ENCODE measurements at regions not wholly inside any gene's neighbourhood (a gene's known extent, or its start where the extent isn't known, plus 50 kb on each side); places are given as distances from the start of the nearest gene placed in this dataset.

DNA sequence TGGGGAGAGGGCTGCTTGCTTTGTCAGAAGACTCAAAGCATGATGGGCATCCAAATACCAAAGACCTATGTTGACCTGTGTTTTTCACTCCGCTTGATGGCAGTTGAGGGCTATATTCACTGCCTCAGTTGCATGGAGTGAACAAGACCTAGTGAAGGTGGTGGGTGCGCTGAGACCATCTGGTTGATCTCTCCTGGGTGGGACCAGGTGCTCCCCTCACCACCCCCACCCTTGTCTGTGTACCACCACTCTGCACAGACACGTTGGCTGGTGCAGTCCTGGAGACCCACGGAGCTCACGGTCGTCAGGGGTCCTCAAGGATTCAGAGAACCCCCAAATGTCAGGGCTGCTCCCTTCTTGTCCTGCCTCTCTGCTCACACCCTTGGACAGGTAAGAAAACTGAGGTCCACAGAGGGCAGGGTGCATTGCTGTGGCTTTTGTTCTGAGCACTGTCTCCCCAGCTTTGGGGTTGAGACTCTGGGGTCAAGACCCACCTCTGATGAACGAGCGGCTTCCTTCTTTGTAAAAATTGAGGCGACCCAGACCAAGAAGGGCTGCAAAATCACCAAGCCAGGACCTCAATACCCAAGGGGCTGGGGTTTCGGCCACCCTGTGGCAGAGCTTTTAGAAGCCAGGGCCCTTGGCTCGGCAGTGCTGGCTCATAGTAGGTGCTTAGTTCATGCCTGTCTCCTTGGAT lies 166.3 kb upstream of the RTL1 start:
- DNase-seq = no peak

DNA sequence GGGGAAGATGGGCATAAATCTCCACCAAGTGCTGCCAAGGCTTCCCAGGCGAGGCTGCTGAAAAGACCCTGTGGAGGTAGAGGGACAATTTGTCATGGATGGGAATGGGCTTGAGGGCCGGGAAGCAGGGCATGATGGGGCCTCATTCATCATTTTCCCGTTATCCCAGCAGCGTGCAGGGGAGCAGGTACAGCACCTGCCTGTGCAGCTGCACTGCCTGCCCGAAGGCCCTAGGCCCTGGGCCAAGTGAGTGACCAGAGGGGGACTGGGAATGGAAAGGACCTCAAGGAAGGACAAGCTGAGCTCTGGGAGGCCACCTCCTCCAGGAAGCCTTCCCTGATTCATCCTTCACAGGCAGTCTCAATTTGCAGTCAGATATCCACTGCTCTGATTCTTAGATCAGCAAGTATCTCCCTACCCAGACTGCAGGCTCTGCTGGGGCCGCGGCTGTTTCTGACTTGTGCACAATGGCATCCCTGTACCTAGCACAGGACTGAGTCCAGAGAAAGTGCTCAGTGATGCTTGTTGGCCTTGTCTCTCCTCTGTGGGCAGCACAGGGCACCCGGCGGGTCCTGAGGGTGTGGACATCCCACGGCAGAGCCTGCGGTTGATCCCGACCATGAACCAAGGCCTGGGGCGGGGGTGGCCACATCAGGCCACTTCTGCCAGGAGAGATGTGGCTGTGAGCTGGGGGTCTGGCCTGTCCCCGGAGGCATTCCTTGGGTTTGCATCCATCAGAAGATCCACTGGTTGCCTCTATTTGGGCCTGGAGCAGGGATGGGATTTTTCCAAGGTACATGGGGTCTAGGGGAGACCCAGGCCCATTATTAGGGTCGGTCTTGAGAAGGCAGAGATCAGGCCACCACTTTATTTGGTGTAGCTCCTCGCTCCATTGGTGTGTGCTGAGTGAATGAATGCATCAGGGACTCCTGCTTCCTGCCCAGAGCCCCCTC lies 167.3 kb upstream of the RTL1 start:
- DNase-seq = no peak

DNA sequence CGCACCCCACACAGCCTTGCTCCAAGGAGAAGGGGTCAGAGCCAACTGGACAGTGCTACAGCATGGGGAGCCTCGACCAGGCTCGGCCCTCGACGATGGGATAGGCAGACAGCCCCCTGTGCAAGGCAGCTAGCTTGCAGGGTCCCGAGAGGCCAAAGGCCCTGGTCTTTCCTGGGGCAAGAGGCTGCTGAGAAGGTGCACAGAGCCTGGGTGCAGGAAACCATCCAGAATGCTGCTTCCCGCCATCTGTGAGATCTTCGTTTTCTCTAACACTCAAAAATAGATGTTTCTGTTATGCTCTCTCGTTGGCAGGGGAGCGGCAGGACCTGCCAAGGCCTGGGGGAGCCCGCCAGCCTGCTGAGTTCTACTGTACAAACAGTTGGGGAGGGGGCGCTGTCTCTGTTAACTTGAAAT lies 168.0 kb upstream of the RTL1 start:
- DNase-seq = no peak

DNA sequence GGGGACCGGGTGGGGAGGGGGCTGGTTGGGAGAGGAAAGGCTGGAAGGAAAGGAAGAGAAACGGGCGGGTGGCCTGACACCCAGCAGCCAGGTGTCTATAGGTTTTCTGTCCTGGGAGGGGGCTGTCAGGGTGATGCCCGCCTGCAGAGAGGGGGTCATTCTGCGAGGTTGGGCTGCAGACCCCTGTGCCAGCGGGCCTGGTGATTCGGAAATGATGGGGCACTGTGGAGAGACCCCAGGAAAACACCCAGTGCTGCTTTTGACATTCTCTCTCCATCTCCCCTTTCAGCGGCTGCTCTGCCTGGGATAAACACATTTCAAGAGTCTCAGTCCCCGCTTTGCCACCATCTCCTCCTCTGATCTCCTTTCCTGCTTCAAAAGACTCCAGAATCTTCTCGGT lies 168.5 kb upstream of the RTL1 start:
- DNase-seq = no peak

DNA sequence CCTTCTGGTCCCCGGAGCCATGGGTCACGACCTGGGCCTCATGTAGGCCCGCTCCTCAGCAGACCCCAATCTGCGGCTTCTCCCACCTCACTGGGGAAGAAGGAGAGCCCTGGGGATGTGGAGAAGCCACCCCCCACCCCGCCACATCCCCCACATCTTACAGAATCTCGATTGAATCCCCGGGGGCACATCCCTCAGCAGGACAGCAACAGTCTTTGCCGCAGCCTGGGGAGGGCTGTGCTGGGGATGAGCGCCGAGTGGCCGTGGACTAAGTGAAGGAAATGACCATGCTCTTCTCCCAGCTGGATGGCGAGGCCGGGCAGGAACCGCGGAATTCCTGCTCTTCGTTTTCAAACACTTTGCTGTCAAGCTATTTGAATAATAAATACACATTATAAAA lies 169.0 kb upstream of the RTL1 start:
- no peak for DNase-seq

DNA sequence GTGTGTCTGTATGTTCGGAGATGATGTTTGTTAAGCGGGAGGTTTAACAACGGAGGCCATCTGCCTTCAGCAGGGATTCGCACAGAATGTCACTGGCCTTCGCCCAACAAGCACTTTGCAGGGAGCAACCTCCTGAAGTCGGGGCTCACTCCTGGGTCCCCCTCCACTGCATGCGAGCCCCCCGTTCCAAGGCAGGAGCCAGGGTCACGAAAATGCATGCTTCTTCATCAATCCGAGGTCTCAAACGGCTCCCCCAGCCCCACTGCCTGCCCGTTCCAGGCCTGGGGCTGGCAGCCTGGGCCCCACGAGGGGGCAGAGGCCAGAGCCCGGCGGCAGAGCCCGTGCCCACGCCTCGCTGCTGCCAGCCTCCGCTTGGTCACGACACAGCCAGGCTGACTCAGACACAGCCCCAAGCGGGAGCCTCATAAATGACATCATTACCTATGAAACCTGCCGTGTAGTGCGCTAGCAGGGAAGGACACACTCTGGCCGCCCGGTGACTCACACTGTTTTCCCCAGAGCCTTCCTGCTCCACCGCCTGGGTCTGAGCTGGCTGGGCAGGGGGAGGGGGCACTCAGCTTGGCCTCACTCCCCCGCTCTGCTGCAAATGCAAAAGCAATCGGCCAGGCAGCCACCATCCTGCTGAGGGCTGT lies 169.5 kb upstream of the RTL1 start:
- no peak for DNase-seq

DNA sequence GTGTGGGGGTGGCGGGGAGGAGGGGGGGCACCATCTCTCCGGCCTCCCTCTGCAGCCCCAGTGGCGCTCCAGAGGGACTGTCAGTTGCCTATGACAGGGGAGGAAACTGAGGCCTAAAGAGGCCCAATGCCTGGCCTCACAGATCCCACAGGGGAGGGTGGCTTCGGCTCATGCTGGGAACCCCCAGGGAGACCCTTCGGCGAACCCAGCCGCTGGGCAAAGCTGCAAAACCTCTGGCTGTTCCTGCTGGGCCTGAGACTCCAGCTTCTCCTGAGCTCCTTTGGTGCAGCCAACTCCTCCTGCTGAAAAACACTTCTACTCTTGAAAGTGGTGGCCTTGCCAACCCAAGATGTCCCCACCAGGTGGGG lies 170.1 kb upstream of the RTL1 start:
- DNase-seq = no peak

DNA sequence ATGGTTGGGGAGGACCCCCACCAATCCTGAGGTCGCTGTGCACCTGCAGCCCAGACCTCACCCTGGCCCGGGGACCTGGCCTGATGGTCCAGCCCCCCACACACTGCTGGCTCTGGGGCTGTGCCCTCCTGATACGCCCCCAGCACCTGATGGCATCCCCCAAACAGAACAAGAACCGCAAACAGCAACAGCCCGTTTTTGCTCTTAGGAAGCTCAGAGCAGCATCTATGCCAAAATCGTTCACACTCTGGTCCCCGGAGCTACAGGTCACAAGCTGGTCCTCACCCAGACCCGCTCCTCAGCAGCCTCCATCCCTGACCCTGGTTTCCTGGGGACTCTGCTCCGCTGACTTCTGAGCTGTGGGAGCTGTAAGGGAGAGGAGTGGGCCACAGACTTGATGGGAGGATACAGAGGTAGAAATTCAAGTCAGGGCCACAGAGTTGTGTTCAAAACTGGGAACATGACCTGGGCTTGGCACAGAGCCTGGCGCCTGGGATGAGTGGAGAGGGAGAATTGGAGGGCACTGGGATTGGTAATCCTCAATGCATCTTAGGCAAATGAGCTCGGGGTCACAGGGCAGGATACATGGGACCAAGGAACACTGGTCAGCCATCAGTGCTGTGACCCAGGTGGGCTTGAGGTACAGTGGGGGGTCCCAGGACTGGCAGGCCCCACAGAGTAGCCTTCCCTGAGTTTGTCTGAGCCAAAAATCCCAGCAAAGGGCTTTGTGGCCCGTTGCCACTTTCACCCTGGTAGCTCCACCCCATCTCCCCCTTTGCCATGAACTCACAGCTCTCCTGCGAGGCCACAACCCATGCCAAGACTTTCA lies 170.9 kb upstream of the RTL1 start:
- no peak for DNase-seq

DNA sequence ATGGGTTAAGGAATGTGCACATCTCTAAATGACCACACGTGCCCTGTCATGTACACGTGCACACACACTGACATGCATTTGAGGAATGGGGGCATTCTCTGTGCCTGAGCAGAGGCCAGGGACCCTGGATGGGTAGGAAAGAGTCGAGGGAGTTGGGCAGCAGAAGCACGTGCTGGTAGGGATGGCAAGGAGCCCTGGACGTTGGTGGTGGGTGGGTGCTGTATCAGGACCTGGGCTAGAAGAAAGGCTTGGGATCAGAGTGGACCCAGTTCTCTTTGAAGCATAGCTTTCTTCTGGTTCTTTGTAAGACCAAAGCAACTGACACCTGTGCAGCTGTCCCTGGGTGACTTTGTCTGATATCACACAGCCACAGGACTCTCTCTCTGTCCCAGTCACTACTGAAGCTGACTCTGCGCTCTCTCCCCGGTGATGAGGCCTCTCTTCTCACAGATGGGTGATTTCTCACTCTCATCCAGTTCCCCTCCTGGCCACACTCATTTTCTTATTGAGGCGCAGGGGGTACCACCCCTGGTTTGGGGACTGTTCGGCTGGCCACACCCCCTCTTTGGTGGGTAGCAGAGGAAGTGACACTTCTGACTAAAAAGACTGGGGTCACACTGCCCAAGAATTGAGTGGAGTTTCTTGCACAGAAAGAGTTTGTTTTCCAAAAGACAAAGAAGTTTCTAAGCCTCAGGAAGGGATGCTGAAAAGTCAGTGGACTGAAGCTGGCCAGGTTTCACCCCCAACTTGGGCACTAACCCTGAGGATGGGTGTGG lies 171.7 kb upstream of the RTL1 start:
- DNase-seq = no peak

DNA sequence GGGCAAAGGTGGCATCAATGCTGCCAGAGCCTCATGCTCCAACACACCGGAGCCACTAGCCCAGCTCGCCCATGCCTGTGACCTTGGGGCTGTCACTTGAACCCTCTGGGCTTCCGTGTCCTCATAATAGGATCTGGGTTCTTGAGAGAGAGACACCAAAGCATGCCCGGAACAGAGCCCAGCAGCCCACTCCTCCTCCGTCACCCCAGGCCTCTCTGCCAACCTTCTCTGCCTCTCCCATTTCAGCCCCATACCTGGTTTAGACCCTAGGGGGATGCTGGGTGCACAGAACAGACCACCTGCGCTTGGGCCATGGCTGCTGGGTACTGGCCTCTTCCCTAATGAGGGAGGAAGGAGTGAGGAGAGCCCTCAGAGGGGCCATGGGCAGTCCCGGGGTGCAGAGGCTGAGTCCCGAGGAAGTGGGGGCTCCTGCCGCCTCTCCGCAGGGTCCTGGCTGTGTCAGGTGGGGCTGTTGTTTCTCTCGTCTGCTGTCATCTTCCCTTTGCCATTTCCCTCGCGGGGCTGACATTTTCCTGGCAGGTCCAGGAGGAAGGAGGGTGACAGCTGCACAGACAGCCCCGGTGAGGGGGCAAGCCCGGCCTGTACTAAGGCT lies 172.4 kb upstream of the RTL1 start:
- no peak for DNase-seq

DNA sequence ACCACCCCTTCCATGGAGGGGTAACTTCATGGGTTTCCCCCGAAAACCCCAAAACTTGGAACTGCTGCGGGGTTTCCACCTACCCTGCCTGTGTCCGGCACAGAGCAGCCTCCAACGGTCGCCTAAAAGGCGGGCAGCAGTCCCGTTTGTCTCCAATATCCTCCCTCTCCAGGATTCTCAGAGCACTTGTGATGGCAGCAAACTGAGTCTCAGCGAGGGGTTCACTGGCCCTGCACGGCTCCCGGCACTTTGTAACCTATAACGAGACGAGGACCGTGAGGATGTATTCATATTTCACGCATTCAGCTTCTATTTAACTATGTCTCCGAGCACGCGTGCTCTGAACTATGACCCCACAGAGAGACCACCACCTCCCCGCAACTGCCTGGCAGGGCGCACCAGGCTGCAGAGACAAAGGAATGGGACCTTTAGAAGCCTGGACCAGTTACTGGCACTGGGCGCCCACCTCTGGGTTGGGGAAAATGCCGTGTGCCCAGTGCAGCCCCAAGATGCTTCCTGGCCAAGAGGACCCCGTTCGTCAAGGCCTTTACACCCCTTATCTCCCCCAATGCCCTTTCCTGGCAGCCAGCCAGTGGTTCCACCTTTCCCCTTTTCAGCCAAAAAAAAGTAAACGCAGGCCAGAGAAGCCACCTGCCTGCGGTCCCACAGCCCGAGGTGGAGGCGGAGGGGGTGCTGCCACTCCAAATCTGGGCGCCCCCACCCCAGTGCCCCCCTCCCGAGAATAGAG lies 173.1 kb upstream of the RTL1 start:
- DNase-seq = no peak

DNA sequence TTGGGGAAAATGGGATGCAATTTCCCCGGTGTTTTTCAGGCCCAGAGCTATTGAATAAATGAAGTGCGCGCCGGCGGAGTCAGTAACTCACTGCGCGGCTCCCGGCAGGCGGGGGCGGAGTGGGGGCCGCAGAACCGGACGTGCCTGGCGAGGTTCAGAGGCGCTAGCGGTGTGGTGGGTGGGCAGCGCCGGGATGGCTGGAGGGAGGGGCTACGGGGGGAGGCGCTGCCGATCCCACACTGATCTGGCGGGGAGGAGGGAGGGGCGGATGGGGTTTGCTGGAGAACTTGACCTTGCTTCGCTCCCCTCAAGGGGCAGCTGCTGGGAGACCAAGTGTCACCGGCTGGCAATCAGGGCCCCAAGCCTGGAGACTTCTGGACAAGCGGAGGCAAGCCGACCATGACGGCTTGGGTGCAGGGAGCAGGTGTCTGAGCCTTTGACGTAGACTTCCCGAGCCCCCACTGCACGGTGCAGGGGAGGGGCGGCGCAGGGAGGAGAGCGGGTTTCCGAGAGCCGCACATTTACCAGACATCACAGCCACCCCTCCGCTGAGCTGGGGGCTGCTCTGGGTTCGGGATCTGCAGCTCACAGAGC lies 174.1 kb upstream of the RTL1 start:
- DNase-seq = no peak

DNA sequence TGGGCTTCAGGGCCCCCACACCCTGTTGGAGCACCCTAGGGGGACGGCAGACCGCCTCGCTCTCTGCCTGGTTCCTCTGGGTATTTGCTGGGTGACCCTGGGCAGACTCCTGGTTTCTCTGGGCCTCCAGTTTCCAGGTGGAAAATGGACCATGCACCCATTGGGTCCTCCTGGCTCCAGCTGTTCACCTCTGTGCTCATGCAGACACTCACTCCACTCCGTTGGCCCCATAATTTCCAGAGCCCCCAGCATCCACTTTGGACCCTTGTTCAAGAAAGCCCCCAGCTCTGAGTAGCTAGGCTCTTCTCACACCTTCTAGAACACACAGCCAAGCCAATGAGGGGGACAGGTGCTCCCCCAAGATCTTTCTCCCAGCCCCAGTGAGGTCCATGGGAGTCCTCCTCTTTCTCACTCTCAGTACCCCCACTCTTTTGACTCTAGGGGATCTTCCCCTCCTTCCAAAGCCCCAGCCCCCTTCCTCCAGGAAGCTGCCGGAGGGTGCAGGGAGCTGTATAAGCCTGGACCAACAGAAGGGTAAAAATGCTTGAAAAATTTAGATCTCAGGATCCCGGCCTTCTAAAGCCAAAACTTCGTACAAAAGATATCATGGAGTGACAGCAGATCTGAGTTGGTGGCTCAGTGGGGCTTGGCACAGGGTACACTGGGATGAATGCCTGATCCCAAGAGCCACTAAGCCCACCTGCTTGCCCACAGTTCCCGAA lies 174.8 kb upstream of the RTL1 start:
- DNase-seq = no peak

DNA sequence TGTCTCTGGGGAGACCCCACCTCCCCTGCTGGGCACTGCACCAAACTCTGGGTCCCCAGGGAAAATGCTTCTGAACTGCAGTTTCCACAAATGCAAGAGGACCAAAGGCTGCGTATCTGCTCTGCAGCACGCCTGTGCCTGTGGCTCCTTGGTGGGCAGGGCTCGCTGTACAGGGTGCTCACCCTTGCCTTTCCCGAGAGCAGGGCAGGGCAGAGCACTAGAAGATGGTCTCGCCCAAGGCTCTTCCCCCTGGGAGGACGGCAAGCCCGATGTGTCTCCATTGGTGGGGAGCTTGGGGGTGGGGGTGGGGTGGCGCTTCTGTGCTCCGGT lies 175.3 kb upstream of the RTL1 start:
- DNase-seq = no peak

DNA sequence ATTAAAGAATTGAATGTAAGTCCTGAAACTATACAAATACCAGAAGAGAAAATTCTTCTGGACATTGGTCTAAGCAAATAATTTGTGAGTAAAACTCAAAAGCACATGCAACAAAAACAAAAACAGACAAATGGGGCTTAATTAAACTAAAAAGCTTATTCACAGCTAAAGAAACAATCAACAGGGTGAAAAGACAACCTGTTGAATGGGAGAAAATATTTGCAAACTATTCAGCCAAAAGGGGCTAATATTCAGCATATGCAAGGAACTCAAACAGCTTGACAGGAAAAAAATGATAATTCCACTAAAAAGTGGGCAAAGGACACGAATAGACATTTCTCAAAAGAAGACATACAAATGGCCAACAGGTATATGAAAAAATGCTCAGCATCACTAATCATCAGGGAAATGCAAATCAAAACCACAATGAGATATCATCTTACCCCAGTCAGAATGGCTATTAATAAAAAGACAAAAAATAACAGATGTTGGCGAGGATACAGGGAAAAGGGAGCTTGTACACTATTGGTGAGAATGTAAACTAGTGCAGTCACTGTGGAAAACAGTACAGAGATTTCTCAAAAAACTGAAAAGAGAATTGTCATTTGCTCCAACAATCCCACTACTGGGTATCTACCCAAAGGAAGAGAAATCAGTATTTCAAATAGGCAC lies 177.5 kb upstream of the RTL1 start:
- no peak for DNase-seq

DNA sequence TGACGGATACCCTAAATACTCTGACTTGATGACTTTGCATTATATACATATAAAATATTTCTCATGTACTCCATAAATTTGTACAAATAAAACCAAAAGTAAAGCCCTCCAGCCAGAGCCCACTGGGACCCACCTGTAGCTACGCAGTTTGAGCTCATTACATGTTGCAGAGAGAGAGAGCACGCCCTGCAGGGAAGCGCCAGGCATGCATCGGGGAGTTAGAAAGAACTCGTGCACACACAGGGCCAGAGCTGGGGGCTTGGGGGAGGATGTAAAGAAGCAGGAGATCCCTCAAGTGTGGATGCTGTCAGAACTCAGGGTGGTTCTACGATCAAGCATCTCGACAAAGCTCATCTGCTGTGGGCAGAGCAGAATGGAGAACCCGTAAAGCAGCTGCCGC lies 178.5 kb upstream of the RTL1 start:
- no peak for DNase-seq

DNA sequence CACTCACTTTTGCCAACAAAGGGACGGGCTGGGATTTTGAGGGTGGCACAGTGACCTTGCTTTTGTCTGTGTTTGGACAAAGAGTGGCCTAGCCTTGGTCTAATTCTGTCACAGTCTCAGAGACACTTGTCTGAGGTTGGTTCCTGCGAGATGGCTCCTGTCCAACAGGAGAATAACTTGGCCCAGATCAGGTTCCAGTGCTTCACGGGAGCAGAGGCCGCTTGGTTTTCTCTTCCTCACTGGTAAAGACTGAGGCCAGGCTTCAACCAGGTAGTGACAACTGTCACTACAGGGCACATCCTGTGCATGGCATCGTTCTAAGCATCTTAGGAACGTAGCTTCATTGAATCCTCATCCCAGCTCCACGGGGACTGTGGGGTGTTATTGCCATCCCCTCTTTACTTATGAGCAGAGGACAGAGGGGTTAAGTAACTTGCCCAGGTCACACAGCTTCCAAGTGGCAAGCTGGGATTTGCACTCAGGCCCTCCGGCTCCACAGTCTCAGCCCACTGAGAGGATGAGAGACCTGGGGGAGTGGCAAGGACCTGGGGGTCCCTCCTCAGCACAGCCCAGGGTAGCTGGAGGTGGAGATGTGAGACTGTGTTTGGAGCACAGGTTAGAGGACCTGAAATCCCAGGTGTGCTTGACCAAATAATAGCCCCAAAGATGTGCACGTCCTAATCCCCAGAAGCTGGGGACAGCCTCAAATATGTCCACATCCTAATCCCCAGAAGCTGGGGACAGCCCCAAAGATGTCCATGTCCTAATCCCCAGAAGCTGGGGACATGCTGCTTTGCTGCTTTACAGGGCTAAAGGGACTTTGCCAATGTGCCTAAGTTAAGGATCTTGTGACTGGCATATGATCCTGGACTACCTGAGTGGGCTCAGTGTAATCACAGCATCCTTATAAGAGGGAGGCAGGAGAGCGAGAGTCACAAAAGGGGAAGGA lies 179.2 kb upstream of the RTL1 start:
- no peak for DNase-seq

Data from activated naive CD4-positive, alpha-beta T cell treated with anti-CD3 and anti-CD28 coated beads, Interleukin-2, amount 50 U/mL, for 16 hours (primary cell).